GM12873 (cell line): ENCODE measurements at regions not wholly inside any gene's neighbourhood (a gene's known extent, or its start where the extent isn't known, plus 50 kb on each side); places are given as distances from the start of the nearest gene placed in this dataset.

Experiments used
- TF ChIP-seq, protein P1 (sequence below): IDR thresholded peaks from 2 replicates; pipeline ENCODE4 v1.5.1; 2012; ENCODE audit warnings: low read depth, mild to moderate bottlenecking, moderate library complexity, low read length, control low read depth; ENCODE audit not compliant: insufficient read depth; ENCODE audit errors: missing control alignments

DNA sequence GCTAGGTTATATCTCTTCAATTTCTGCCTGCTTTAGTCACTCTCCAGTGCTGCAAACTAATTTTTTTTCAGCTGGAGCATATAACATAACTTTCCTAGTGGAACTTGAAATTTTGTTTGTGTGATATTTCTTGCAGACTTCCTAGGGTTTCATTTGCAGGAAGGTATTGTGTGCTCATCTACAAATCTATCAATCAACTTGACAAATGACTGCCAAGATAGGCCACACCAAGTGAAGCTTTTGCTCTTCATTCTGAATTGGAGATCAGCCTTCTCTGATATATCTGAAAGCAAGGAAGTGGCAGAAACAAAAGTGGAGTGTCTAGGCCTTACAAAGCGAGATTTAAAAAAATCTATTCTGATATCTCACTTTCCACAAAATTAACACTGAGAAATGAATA lies 551.1 kb upstream of the LRFN5 start:
- TF ChIP-seq, protein P1, sequence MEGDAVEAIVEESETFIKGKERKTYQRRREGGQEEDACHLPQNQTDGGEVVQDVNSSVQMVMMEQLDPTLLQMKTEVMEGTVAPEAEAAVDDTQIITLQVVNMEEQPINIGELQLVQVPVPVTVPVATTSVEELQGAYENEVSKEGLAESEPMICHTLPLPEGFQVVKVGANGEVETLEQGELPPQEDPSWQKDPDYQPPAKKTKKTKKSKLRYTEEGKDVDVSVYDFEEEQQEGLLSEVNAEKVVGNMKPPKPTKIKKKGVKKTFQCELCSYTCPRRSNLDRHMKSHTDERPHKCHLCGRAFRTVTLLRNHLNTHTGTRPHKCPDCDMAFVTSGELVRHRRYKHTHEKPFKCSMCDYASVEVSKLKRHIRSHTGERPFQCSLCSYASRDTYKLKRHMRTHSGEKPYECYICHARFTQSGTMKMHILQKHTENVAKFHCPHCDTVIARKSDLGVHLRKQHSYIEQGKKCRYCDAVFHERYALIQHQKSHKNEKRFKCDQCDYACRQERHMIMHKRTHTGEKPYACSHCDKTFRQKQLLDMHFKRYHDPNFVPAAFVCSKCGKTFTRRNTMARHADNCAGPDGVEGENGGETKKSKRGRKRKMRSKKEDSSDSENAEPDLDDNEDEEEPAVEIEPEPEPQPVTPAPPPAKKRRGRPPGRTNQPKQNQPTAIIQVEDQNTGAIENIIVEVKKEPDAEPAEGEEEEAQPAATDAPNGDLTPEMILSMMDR: no peak

DNA sequence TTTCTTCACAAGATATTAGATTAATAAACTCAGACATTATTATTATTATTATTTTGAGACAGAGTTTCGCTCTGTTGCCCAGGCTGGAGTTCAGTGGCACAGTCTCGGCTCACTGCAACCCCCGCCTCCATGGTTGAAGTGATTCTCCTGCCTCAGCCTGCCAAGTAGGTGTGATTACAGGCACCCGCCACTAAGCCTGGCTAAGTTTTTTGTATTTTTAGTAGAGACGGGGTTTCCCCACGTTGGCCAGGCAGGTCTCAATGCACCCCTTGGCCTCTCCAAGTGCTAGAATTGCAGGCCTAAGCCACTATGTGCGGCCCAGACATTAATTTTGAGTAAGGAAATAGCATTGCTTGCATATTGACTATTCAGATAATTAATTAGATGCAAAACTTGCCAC lies 554.9 kb upstream of the LRFN5 start:
- TF ChIP-seq, protein P1: no peak

DNA sequence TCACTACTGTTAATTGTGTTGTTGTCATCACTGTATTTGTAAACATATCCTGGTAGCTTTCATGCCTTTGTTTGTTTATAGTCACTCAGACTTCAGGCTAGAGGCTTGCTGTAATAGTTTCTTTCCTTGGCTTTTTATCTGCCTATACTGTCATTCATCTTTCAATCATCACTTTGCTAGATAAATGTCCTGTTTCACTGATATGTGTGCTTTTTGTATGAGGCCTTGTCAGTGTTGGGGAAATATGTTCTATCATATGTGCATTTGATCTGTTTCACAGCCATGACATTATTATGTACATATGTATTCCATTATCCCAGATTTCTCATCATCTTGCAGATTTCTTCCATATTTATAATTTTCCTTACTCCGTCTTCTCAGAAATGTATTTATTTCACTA lies 558.9 kb upstream of the LRFN5 start:
- TF ChIP-seq, protein P1: no peak

DNA sequence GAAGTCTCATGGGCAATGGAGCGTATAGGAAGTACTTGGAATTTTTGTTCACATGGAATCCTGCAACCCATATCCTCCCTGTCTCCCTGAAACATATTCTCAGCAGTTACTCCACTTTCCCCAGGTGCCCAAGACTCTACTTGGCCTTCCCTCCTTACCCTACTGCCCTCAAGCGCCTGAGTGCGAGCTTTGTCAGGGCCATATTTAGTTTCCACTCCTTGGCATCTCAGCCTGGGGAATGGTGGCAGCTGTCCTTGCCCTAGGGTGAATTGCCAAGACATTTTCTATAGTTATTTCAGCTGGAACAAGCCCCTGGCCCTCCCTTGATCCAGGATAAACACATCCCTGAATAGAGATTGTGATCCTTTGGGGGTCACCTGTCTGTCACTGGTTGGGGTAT lies 569.3 kb upstream of the LRFN5 start:
- TF ChIP-seq, protein P1: no peak

DNA sequence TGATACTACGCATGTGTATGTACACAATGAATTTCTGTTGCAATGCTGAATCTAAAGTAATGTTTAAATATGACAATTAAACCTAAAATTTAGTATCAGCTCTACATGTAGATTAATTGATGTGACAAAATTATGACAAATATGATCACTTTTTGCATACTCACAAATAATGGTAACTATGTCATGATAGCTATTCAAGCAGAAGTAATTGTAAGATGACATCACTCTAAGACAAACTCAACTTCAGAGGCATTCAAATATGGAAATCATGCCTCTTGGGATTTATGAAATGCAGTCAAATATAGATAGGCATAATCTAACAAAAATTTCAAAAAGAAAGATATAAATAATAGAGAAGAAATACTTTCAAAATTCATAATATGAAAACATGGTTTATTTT lies 571.7 kb upstream of the LRFN5 start:
- TF ChIP-seq, protein P1: no peak

DNA sequence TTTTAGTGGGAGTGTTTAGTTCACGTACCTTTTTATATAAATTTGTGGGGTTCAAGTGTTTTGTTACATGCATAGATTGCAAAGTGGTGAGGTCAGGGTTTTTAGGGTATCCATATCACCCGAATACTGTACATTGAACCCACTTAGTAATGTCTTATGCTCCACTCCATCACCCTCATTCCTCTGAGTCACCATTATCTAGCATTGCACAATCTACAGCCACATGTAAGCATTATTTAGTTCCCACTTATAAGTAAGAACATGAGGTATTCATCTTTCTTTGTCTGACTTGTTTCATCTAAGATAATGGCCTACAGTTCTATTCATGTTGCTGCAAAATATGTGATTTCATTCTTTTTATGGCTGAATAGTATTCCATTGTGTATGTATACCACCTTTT lies 583.7 kb upstream of the LRFN5 start:
- TF ChIP-seq, protein P1: no peak

DNA sequence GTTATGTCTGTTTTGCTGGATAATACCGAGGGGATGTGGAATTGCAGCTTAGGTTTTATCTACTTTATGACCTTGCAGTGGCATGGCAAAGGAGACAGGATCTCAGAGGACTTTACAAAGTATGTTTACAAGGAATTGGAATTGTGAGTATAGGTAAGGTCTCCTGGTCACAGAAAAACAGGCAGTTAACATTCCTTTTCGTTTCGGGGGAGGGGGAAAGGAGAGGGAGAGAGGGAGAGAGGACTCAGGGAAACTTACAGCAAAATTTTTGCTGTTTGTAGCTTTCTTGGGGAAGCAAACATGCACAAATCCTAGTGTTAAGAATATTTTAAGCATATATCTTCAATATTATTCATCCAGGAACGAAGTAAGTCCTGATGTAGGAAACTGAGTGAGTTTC lies 590.5 kb upstream of the LRFN5 start:
- TF ChIP-seq, protein P1: no peak
